SK-N-SH (cell line): ENCODE measurements at regions not wholly inside any gene's neighbourhood (a gene's known extent, or its start where the extent isn't known, plus 50 kb on each side); places are given as distances from the start of the nearest gene placed in this dataset.

Source experiments
- CTCF ChIA-PET: fragments of 300-600, 350-600 bp; formaldehyde crosslinking; extraction: SDS; loops from one replicate; lab custom pipeline; 2021; lab: Yijun Ruan, JAX
- POLR2A ChIA-PET: fragments of 350-600 bp; sonication (Branson Sonifier 250); formaldehyde crosslinking; extraction: SDS; loops from one replicate; lab custom pipeline; 2020; ENCODE audit warnings: antibody characterized with exemption, inconsistent platforms; lab: Yijun Ruan, JAX
- DNase-seq: peaks from one replicate; pipeline ENCODE4 v3.0.0; 2012
- H2AFZ ChIP-seq: fragments of 200-600 bp; sonication (generic); 2 replicates; pipeline ENCODE4 v1.8.1; 2016; ENCODE audit warnings: antibody characterized with exemption, mild to moderate bottlenecking, low read depth
- H3F3A ChIP-seq: fragments of 200-600 bp; sonication (generic); replicated peaks from 2 replicates; pipeline ENCODE3; 2016; ENCODE audit warnings: antibody characterized with exemption, mild to moderate bottlenecking; ENCODE audit not compliant: insufficient read depth
- H3K27ac ChIP-seq, 2 experiments: fragments of 200-500 bp in 1 of 2; fragments of 200-600 bp in 1 of 2; sonication (Bioruptor generic) in 1 of 2; sonication (generic), shearing (Covaris generic) in 1 of 2; 2 replicates each; pipeline versions ENCODE4 v1.5.1 to v1.6.1; 2014 to 2016; ENCODE audit warnings: low read depth in 2 of 2, inconsistent platforms in 1 of 2, low read length in 1 of 2, mild to moderate bottlenecking in 1 of 2, mixed read lengths in 1 of 2
- H3K27me3 ChIP-seq: fragments of 200-600 bp; sonication (generic), shearing (Covaris generic); 2 replicates; pipeline ENCODE4 v1.6.1; 2016; ENCODE audit warnings: mixed run types; ENCODE audit not compliant: insufficient read depth
- H3K36me3 ChIP-seq, 2 experiments: fragments of 200-500 bp in 1 of 2; fragments of 200-600 bp in 1 of 2; sonication (Bioruptor generic) in 1 of 2; sonication (generic) in 1 of 2; replicated peaks in 1 of 2; 2 replicates each; pipeline versions ENCODE3 to v1.5.1; 2014 to 2016; ENCODE audit warnings: low read length in 1 of 2, mild to moderate bottlenecking in 1 of 2; ENCODE audit not compliant: insufficient read depth in 2 of 2, control insufficient read depth in 1 of 2
- H3K4me1 ChIP-seq, 2 experiments: fragments of 200-500 bp in 1 of 2; fragments of 200-600 bp in 1 of 2; sonication (Bioruptor generic) in 1 of 2; sonication (generic), shearing (Covaris generic) in 1 of 2; 2 replicates each; pipeline versions ENCODE4 v1.5.1 to v1.6.1; 2014 to 2016; ENCODE audit warnings: low read depth in 1 of 2, low read length in 1 of 2, mixed run types in 1 of 2; ENCODE audit not compliant: insufficient read depth in 2 of 2, control insufficient read depth in 1 of 2
- H3K4me2 ChIP-seq: fragments of 200-600 bp; sonication (generic), shearing (Covaris generic); 2 replicates; pipeline ENCODE4 v1.6.1; 2017; ENCODE audit warnings: mixed run types
- H3K4me3 ChIP-seq, 2 experiments: fragments of 200-500 bp in 1 of 2; fragments of 200-600 bp in 1 of 2; sonication (Bioruptor generic) in 1 of 2; sonication (generic), shearing (Covaris generic) in 1 of 2; 2 replicates each; pipeline versions ENCODE4 v1.5.1 to v1.8.1; 2014 to 2016; ENCODE audit warnings: low read depth in 2 of 2, inconsistent platforms in 1 of 2, low read length in 1 of 2, mild to moderate bottlenecking in 1 of 2, mixed read lengths in 1 of 2, moderate library complexity in 1 of 2
- H3K79me2 ChIP-seq: fragments of 200-600 bp; sonication (generic); 2 replicates; pipeline ENCODE4 v1.8.1; 2017; ENCODE audit warnings: mild to moderate bottlenecking; ENCODE audit not compliant: insufficient read depth
- H3K9ac ChIP-seq: fragments of 200-600 bp; sonication (generic); 2 replicates; pipeline ENCODE4 v1.6.1; 2017; ENCODE audit warnings: mixed run types
- H3K9me2 ChIP-seq: fragments of 200-600 bp; sonication (generic); 2 replicates; pipeline ENCODE4 v1.6.1; 2017; ENCODE audit warnings: mixed run types
- H3K9me3 ChIP-seq: fragments of 200-600 bp; sonication (generic); 2 replicates; pipeline ENCODE4 v1.6.1; 2017; ENCODE audit warnings: mixed run types, mild to moderate bottlenecking, moderate library complexity
- H4K20me1 ChIP-seq: fragments of 200-600 bp; sonication (generic); 2 replicates; pipeline ENCODE4 v1.6.1; 2017; ENCODE audit warnings: mild to moderate bottlenecking, mixed run types; ENCODE audit not compliant: insufficient read depth
- CHD2 ChIP-seq: fragments of 150-350 bp; IDR thresholded peaks from 2 replicates; pipeline ENCODE4 v1.6.1; 2018; ENCODE audit warnings: low read length; ENCODE audit not compliant: partially characterized antibody
- EP300 ChIP-seq, 2 experiments: IDR thresholded peaks; 2 replicates each; pipeline versions ENCODE4 v1.4.0 to v1.6.1; 2012; ENCODE audit warnings: borderline replicate concordance in 1 of 2, low read depth in 1 of 2, low read length in 1 of 2
- FOSL2 ChIP-seq: IDR thresholded peaks from 2 replicates; pipeline ENCODE4 v1.4.0; 2012; ENCODE audit warnings: low read depth, mild to moderate bottlenecking, moderate library complexity, borderline replicate concordance
- FOXJ3 ChIP-seq: sonication (generic); formaldehyde crosslinking; IDR thresholded peaks from 2 replicates; pipeline ENCODE4 v1.5.1; 2020; ENCODE audit warnings: mild to moderate bottlenecking, missing genetic modification reagents
- GATA2 ChIP-seq: sonication (generic); formaldehyde crosslinking; IDR thresholded peaks from 2 replicates; pipeline ENCODE4 v1.5.0; 2020; ENCODE audit warnings: mild to moderate bottlenecking, missing genetic modification reagents
- JUND ChIP-seq: IDR thresholded peaks from 2 replicates; pipeline ENCODE4 v1.4.0; 2012
- MXI1 ChIP-seq: IDR thresholded peaks from 2 replicates; pipeline ENCODE4 v1.6.1; 2012; ENCODE audit warnings: mild to moderate bottlenecking, low read depth, low read length, improper control_type of control experiment
- NRF1 ChIP-seq: IDR thresholded peaks from 2 replicates; pipeline ENCODE4 v1.6.1; 2012; ENCODE audit warnings: low read depth, mild to moderate bottlenecking, low read length
- POLR2AphosphoS5 ChIP-seq: IDR thresholded peaks from 2 replicates; pipeline ENCODE4 v1.6.1; 2012; ENCODE audit warnings: low read depth, low read length
- RCOR1 ChIP-seq: fragments of 150-350 bp; IDR thresholded peaks from 2 replicates; pipeline ENCODE4 v1.6.1; 2017; ENCODE audit warnings: antibody characterized with exemption, low read length
- RFX5 ChIP-seq: IDR thresholded peaks from 2 replicates; pipeline ENCODE4 v1.6.1; 2012; ENCODE audit warnings: mild to moderate bottlenecking, improper control_type of control experiment, low read length
- RXRA ChIP-seq: IDR thresholded peaks from 2 replicates; pipeline ENCODE4 v1.4.0; 2012; ENCODE audit warnings: low read depth, mild to moderate bottlenecking, borderline replicate concordance
- SIN3A ChIP-seq: IDR thresholded peaks from 2 replicates; pipeline ENCODE4 v1.6.1; 2012; ENCODE audit warnings: low read depth, mild to moderate bottlenecking, low read length, moderate library complexity, borderline replicate concordance
- SMC3 ChIP-seq: IDR thresholded peaks from 2 replicates; pipeline ENCODE4 v1.6.1; 2012; ENCODE audit warnings: low read depth, low read length, improper control_type of control experiment
- TEAD4 ChIP-seq: IDR thresholded peaks from 2 replicates; pipeline ENCODE4 v1.4.0; 2012; ENCODE audit warnings: mild to moderate bottlenecking, borderline replicate concordance; ENCODE audit not compliant: insufficient read depth
- YY1 ChIP-seq: IDR thresholded peaks from 2 replicates; pipeline ENCODE4 v1.4.0; 2012; ENCODE audit warnings: low read depth, mild to moderate bottlenecking
- WGBS: methylation state at CpG from one replicate; pipeline ENCODE4 v1.1.6; 2017; ENCODE audit warnings: low lambda C conversion rate; 5-methylcytosine and 5-hydroxymethylcytosine counted together
- TF ChIP-seq, protein P1 (sequence below): IDR thresholded peaks from 2 replicates; pipeline ENCODE4 v1.4.0; 2012; ENCODE audit warnings: low read depth, borderline replicate concordance
- TF ChIP-seq, protein P2 (sequence below): fragments of 150-350 bp; IDR thresholded peaks from 2 replicates; pipeline ENCODE4 v1.6.1; 2016; ENCODE audit warnings: mild to moderate bottlenecking, low read depth, low read length
- TF ChIP-seq, protein P3 (sequence below): IDR thresholded peaks from 2 replicates; pipeline ENCODE4 v1.4.0; 2012; ENCODE audit warnings: low read depth
- TF ChIP-seq, protein P4 (sequence below): fragments of 200-600 bp; sonication (generic); IDR thresholded peaks from 2 replicates; pipeline ENCODE4 v1.6.1; 2017; ENCODE audit warnings: antibody characterized with exemption, mild to moderate bottlenecking, moderate library complexity
- TF ChIP-seq, protein P5 (sequence below): fragments of 150-350 bp; IDR thresholded peaks from 2 replicates; pipeline ENCODE4 v1.6.1; 2017; ENCODE audit warnings: antibody characterized with exemption, low read length, low read depth, borderline replicate concordance

DNA sequence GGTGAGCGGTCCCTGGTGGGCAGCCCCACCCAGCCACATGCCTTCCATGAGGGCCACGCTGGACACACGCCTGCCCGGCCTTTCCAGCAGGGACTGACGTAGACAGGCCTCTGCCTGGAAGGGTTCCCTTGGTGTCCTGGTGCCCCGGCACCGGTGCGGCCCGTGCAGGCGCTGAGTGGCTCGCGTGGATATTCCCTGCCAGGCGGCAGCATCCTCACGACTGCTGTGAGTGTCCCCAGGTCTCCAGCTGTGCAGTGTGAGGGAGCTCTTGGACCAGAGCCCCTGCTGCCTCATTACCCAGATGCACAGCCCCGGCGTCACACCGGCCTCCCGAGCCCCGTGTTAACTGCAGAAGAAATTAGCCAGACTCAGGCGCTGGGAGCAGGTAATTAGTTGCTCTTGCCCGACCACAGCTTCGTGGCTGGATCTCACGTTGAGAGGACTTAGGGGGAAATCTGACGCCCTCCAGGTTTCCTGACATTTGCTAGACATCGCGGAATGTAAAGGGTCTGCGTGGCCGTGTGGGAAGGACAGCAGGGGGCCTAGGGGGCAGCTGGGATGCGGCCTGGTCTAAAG lies 1196.3 kb downstream of the BRD1 start:
- H3K9ac ChIP-seq: no peak overlapping the region
- H2AFZ ChIP-seq: no peak overlapping the region
- DNase-seq: no peak
- POLR2A ChIA-PET: no interaction called here
- no peaks in the 10 kb centered on the region for H3K9me2 ChIP-seq
- H3K79me2 ChIP-seq: no peaks in the 10 kb centered on the region
- peaks cover 0 to 30% of the 10 kb centered on the region in 2 experiments; a peak in 1 of 4 replicates for H3K4me1 ChIP-seq
- no peaks in the 10 kb centered on the region for H3F3A ChIP-seq
- CTCF ChIA-PET: no interaction called here
- no peak overlapping the region for H3K4me3 ChIP-seq
- WGBS: 51% methylated on average over 21 of the region's 29 CpGs
- H3K9me3 ChIP-seq: no peaks in the 10 kb centered on the region
- no peak overlapping the region for H3K4me2 ChIP-seq
- no peaks in the 10 kb centered on the region for H4K20me1 ChIP-seq
- H3K27ac ChIP-seq: no peak overlapping the region
- H3K27me3 ChIP-seq: no peaks in the 10 kb centered on the region; the same call in 1 of the 2 replicates
- no peak for TF ChIP-seq FOSL2
- no peaks in the 10 kb centered on the region for H3K36me3 ChIP-seq

DNA sequence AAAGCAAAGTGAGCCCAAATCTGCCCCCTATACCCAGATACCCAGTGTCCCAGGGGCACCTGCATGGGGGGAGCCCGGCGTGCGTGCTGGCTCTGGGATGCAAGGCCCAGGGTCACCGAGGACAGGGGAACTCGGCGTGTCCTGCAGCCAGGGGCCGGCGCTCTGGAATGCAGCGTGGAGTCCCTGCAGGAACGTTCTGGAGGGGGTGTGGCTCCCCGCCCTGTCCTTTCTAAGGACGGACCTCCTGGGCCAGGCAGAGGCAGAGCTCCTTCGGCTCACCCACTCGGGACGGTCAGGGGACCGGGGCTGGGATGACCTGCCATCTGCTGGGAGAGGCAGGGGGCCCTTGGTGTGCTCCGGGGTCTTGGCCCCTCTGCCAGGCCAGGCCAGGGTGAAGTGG lies 1196.8 kb downstream of the BRD1 start:
- H3K27ac ChIP-seq: no peak overlapping the region
- no peak overlapping the region for H3K9ac ChIP-seq
- no peaks in the 10 kb centered on the region for H3K79me2 ChIP-seq
- CTCF ChIA-PET: no interaction called here
- H3K9me2 ChIP-seq: no peaks in the 10 kb centered on the region
- 24% methylated on average over 3 of the region's 17 CpGs for WGBS
- TF ChIP-seq, protein P1, sequence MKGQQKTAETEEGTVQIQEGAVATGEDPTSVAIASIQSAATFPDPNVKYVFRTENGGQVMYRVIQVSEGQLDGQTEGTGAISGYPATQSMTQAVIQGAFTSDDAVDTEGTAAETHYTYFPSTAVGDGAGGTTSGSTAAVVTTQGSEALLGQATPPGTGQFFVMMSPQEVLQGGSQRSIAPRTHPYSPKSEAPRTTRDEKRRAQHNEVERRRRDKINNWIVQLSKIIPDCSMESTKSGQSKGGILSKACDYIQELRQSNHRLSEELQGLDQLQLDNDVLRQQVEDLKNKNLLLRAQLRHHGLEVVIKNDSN: no peak
- TF ChIP-seq, protein P2, sequence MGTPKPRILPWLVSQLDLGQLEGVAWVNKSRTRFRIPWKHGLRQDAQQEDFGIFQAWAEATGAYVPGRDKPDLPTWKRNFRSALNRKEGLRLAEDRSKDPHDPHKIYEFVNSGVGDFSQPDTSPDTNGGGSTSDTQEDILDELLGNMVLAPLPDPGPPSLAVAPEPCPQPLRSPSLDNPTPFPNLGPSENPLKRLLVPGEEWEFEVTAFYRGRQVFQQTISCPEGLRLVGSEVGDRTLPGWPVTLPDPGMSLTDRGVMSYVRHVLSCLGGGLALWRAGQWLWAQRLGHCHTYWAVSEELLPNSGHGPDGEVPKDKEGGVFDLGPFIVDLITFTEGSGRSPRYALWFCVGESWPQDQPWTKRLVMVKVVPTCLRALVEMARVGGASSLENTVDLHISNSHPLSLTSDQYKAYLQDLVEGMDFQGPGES: no peak
- TF ChIP-seq TEAD4 (no peak), NRF1 (no peak), MXI1 (no peak), YY1 (no peak), RFX5 (no peak), CHD2 (no peak), EP300 (IDR thresholded peaks at IDR 0.05; ENCODE audit: borderline replicate concordance in 1 of 2, low read depth in 1 of 2, low read length in 1 of 2) (no peak), GATA2 (CRISPR knock-in tag) (no peak), FOXJ3 (CRISPR knock-in tag) (no peak), POLR2AphosphoS5 (no peak), SMC3 (no peak), RXRA (no peak), RCOR1 (no peak), JUND (no peak), SIN3A (no peak)
- TF ChIP-seq, protein P3, sequence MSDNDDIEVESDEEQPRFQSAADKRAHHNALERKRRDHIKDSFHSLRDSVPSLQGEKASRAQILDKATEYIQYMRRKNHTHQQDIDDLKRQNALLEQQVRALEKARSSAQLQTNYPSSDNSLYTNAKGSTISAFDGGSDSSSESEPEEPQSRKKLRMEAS: no peak
- TF ChIP-seq, protein P4, sequence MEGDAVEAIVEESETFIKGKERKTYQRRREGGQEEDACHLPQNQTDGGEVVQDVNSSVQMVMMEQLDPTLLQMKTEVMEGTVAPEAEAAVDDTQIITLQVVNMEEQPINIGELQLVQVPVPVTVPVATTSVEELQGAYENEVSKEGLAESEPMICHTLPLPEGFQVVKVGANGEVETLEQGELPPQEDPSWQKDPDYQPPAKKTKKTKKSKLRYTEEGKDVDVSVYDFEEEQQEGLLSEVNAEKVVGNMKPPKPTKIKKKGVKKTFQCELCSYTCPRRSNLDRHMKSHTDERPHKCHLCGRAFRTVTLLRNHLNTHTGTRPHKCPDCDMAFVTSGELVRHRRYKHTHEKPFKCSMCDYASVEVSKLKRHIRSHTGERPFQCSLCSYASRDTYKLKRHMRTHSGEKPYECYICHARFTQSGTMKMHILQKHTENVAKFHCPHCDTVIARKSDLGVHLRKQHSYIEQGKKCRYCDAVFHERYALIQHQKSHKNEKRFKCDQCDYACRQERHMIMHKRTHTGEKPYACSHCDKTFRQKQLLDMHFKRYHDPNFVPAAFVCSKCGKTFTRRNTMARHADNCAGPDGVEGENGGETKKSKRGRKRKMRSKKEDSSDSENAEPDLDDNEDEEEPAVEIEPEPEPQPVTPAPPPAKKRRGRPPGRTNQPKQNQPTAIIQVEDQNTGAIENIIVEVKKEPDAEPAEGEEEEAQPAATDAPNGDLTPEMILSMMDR: no peak
- TF ChIP-seq, protein P5, sequence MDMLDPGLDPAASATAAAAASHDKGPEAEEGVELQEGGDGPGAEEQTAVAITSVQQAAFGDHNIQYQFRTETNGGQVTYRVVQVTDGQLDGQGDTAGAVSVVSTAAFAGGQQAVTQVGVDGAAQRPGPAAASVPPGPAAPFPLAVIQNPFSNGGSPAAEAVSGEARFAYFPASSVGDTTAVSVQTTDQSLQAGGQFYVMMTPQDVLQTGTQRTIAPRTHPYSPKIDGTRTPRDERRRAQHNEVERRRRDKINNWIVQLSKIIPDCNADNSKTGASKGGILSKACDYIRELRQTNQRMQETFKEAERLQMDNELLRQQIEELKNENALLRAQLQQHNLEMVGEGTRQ: no peak
- H3K4me2 ChIP-seq: no peak overlapping the region
- POLR2A ChIA-PET: no interaction called here
- no peak overlapping the region for H2AFZ ChIP-seq
- no peaks in the 10 kb centered on the region; the same call in 1 of the 2 replicates for H3K27me3 ChIP-seq
- H3F3A ChIP-seq: no peaks in the 10 kb centered on the region
- no peaks in the 10 kb centered on the region for H4K20me1 ChIP-seq
- H3K36me3 ChIP-seq: no peaks in the 10 kb centered on the region
- no peaks in the 10 kb centered on the region for H3K9me3 ChIP-seq
- no peak for DNase-seq
- H3K4me1 ChIP-seq: peaks cover 0 to 30% of the 10 kb centered on the region in 2 experiments; a peak in 1 of 4 replicates
- H3K4me3 ChIP-seq: no peak overlapping the region
